NCI-H345 treated with DMSO at 0.1 percent for 48 hours (cell line): ENCODE measurements at regions not wholly inside any gene's neighbourhood (a gene's known extent, or its start where the extent isn't known, plus 50 kb on each side); places are given as distances from the start of the nearest gene placed in this dataset.
"Not testable (repeated sequence)": the region's sequence is repeated elsewhere in the genome, so short reads cannot be mapped to it uniquely, and the experiment has no call there.

ENCODE experiments used
- DNase-seq: peaks from one replicate; lab custom pipeline; 2025; ENCODE audit not compliant: unreplicated experiment; lab: John Stamatoyannopoulos, UW

DNA sequence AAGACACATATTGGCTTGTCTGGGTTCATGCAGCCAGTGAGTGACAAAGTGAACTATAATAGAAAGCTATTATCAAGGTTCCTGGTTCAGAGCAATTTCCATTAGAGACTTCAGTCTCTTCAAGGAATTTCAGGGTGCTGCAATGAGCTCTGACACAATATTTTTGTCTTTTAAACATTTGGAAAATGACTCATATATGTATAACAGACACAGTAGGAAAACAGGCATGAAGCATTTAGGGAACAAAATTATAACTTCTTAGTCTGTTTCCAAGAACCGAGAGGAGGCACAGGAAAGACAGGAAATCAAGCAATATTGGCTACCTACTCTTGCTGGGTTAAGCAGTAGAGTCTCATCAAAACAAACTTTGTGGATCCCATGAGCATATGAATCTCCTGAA, 170.4 kb downstream of the PTPRC start:
- no peak for DNase-seq

GRCh38 chr1:198811449-198811848, 172.6 kb downstream of the PTPRC start:
- no peak for DNase-seq

- no peak for DNase-seq
These were observed 184.8 kb downstream of the PTPRC start for GRCh38 chr1:198823626-198824025.

DNA sequence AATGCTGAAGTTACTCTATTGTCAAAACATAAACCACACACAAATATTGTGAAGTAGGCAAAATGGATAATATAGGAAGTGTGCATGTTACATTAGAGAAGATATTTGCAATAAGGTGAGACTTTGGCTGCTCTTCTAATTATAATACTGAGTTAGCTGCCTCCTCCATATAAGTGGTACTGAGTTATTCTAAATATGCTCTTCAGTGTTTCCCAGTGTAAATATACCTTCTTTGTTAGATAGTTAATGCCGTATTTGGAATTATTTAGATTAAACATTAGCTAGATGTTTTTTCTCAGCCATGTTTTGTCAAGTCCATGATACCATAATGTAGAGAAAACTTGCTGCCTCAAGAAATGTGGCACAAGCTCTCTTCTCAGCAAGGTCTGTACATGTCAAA, 186.4 kb downstream of the PTPRC start:
- DNase-seq, result no peak

- DNase-seq, result no peak
These were observed 190.5 kb downstream of the PTPRC start for GRCh38 chr1:198829356-198829755.

DNA sequence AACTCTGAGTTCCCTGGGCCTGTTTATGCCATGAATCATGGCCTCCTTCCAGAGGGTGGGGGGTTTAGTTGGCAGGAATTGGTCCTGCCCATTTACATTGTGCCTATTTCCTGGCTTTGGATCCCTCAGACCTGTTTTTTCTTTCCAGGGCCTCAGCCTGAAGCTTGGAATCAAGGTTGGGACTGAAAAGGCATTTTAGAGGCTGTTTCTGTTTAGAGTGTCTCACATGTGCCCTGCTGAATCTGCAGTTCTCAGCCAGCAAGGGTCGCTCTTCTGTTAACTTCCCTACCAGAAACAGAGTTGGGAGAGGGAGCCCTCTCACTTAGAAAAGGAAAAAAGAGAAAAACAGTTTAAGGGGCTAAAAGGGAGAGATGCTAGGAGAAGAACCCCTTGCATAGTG, 191.1 kb downstream of the PTPRC start:
- no peak for DNase-seq

GRCh38 chr1:198830412-198830811, 191.6 kb downstream of the PTPRC start:
- no peak for DNase-seq

- DNase-seq, result no peak
These were observed 195.1 kb downstream of the PTPRC start for GRCh38 chr1:198833706-198834503.

GRCh38 chr1:198837278-198838021, 198.6 kb downstream of the PTPRC start:
- no peak for DNase-seq

- no peak for DNase-seq
These were observed 199.1 kb downstream of the PTPRC start for GRCh38 chr1:198838022-198838342.

GRCh38 chr1:198841477-198841876, 202.6 kb downstream of the PTPRC start:
- DNase-seq, result no peak

DNA sequence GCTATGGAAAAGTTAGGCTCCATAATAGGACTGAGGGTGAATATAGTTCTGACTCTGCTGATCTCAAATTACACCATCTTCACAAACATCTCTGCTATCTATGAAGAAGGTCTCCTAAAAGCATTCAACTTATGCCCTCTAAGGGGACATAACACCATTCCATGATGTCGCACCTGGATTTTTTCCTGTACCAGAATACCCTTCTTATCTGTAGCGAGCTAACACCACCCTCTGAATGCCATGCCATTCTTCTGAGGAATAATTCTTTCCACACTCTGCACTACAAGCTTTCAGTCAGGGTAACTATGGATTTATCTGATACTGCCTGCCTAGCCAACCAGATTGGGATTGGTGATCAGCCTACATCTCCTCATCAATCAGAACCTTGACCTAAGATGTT, 203.8 kb downstream of the PTPRC start:
- no peak for DNase-seq

GRCh38 chr1:198845271-198845670, 206.4 kb downstream of the PTPRC start:
- no peak for DNase-seq

DNA sequence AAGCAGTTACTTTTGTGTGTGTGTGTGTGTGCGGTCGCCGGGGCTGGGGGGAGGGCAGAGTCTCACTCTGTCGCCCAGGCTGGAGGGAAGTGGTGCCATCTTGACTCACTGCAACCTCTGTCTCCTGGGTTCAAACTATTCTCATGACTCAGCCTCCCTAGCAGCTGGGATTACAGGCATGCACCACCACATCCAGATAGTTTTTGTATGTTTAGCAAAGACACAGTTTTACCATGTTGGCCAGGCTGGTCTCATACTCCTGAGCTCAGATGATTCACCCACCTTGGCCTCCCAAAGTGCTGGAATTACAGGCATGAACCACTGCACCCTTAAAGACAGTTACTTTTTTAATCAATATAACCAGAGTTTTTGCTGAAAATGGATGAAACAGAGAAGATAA, 207.0 kb downstream of the PTPRC start:
- DNase-seq, result no peak

DNA sequence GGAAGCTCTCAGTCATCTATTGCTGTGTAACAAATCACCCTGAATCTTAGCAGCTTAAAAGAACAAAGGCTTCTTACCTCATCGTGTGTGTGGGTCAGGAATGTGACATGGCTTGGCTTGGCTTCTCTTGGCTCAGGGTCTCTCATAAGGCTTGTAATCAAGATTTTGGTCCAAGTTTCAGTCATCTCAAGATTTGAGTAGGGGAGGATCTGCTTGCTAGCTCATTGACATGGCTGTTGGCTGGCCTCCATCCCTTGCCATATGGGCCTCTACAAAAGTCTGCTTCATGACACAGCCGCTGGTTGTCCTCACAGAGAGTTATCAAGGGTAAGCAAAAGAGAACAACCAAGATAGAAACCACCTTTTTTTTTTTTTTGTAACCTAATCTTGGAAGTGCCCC, 207.7 kb downstream of the PTPRC start:
- no peak for DNase-seq

DNA sequence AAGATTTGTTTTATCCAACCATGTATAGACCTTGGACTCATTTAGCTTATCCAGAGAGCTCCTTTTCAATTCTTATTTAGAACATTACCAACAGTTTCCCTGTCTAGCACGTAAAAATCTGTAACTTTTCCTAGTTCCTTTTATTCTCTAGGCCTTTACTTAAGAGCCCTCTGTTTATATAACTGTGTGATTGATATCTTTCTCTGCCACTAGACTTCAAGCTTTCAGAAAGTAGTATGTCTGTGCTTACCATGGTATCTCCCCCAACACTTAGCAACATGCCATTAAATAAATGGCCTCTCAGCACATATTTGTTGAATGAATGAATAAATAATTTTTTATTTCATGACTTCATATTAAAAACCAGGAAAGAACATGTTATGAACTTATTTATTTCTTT, 209.4 kb downstream of the PTPRC start:
- DNase-seq, result no peak

GRCh38 chr1:198848649-198849048, 209.8 kb downstream of the PTPRC start:
- no peak for DNase-seq

DNA sequence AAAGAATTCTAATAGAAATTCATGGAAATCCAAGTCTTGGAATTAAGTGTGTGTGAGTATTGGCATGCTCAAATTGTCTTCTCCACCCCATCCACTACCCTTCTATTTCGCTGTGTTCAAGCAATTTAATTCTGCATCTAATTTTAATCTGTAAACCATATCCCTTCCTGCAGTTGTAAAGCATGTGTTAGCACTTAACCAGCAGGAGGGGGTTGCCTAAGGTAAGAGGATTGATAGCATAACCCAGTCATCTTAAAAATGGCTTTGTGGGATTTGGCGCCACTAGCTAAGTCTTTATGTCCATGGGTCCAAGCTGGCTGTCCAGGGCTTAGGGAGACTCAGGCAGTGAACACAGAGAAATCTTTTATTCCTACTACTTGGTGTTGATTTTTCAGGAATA, 210.3 kb downstream of the PTPRC start:
- no peak for DNase-seq

DNA sequence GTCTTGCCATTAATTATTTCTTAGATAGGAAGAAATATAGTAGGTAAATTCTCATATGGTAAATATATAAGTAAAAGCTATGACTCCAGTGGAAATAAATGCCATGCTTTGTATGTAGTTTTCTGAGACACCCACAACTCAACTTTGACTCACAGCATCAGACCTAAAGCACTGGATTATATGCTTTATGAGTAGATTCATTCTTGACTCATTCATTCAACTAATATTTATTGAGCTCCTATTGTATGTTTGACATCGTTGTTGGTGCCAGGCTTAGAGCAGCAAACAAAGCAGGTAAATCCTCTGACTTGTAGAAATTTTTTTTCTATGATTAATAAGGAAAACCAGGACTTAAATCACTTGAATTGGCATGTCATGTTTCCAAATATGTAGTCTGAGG, 211.4 kb downstream of the PTPRC start:
- DNase-seq, result no peak

- not testable (repeated sequence) for DNase-seq
These were observed 212.1 kb downstream of the PTPRC start for GRCh38 chr1:198850966-198851365.

DNA sequence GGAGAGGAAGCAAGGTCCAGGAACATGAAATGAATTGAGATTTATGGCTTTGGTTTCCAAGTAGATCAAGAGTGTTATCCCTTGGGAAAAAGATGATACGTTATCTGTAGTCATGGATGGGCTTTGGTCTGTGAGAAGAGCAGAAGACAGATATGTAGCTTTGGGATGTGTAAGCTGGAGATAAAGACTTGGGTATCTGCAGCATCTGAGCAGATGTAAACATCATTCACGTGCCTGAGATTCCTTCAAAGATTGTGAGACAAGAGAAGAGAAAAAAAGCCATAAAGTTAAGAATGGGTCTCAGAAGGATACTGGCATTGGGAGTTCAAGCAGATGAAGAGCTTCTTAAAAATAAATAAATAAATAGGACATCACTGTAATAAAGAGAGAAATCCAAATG, 217.8 kb downstream of the PTPRC start:
- DNase-seq, result no peak

DNA sequence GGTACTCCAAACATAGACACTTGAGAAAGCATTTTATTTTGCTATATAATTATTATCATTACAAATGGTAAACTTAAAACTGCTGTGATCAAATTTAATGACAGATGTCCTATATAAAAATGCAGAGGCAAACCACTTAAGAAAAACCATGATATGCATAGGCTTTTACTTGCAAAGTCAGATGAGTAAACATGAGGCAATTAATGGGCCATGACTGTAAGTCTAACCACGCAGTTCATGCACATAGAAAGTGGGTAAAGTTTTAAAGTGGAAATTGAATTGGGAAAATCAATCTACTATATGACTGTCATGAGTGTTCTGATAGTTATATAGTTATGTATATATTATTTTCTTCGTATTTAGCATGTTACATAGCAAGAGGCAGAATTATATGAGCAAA, 219.2 kb downstream of the PTPRC start:
- no peak for DNase-seq

DNA sequence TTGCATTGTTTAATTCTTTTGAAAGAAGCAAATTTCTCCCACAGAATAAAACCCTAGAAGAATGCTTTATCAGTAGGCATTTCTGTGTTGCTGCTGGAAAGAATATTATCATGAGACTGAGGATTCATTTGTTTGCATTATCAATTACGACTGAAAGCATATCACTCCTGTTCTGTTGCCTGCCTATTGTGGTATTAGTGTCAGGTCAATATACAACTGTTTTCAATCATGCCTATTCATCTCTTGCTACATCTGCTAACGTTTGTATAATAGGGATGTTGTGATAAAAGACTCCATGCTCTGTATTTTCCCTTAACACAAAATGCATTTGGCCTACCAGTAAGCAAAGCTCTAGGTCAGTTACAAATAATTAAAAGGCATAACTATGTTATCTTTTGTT, 221.5 kb downstream of the PTPRC start:
- DNase-seq, result no peak
